HFFc6 (cell line): ENCODE measurements at regions not wholly inside any gene's neighbourhood (a gene's known extent, or its start where the extent isn't known, plus 50 kb on each side); places are given as distances from the start of the nearest gene placed in this dataset.

Experiments used
- DNase-seq: peaks from one replicate; pipeline ENCODE4 v3.0.0-alpha.2; 2018
- H3K27ac Mint-ChIP-seq: 2 replicates; pipeline ENCODE4 v1.8.0; 2020; ENCODE audit warnings: mild to moderate bottlenecking, mixed read lengths
- H3K27me3 Mint-ChIP-seq: 2 replicates; pipeline ENCODE4 v1.8.0; 2021; ENCODE audit warnings: mild to moderate bottlenecking, moderate library complexity, mixed read lengths; ENCODE audit not compliant: insufficient read depth
- H3K36me3 Mint-ChIP-seq: 2 replicates; pipeline ENCODE4 v1.8.0; 2021; ENCODE audit warnings: low read depth, mixed read lengths
- H3K4me1 Mint-ChIP-seq: 2 replicates; pipeline ENCODE4 v1.8.0; 2020; ENCODE audit warnings: low read depth, mixed read lengths
- H3K4me3 Mint-ChIP-seq: 2 replicates; pipeline ENCODE4 v1.8.0; 2020; ENCODE audit warnings: mild to moderate bottlenecking, moderate library complexity, mixed read lengths
- H3K9me3 Mint-ChIP-seq: 2 replicates; pipeline ENCODE4 v1.8.0; 2020; ENCODE audit warnings: mild to moderate bottlenecking, mixed read lengths
- TF ChIP-seq, protein P1 (sequence below): fragments of 200-600 bp; sonication (generic); IDR thresholded peaks from 2 replicates; pipeline ENCODE4 v1.5.0; 2021; ENCODE audit warnings: antibody characterized with exemption, mild to moderate bottlenecking

DNA sequence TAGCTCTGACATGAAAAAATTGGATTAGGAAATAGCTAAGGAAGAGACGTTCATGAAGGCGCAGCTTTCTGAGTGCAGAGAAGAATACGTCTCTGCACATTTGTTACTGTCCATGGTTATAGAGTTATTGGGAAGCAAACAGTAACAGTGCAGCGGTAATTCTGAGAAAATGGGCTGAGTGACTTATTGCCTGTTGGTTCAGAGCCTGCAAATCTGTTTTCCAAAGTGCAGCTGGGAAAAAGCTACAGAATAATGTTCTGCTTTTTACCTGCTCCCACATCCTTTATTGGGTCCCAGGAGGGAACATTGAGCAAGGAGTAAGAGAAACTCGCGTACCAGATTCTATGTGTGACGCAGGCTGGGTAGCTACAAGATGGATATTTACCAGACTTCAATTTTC is 160.2 kb downstream of the BTBD3 start:
- no peak for DNase-seq
- peaks cover 5% of the 10 kb centered on the region for H3K9me3 Mint-ChIP-seq
- H3K36me3 Mint-ChIP-seq = no peaks in the 10 kb centered on the region
- no peak overlapping the region for H3K4me3 Mint-ChIP-seq
- no peaks in the 10 kb centered on the region for H3K27me3 Mint-ChIP-seq
- no peak overlapping the region for H3K27ac Mint-ChIP-seq
- TF ChIP-seq, protein P1, sequence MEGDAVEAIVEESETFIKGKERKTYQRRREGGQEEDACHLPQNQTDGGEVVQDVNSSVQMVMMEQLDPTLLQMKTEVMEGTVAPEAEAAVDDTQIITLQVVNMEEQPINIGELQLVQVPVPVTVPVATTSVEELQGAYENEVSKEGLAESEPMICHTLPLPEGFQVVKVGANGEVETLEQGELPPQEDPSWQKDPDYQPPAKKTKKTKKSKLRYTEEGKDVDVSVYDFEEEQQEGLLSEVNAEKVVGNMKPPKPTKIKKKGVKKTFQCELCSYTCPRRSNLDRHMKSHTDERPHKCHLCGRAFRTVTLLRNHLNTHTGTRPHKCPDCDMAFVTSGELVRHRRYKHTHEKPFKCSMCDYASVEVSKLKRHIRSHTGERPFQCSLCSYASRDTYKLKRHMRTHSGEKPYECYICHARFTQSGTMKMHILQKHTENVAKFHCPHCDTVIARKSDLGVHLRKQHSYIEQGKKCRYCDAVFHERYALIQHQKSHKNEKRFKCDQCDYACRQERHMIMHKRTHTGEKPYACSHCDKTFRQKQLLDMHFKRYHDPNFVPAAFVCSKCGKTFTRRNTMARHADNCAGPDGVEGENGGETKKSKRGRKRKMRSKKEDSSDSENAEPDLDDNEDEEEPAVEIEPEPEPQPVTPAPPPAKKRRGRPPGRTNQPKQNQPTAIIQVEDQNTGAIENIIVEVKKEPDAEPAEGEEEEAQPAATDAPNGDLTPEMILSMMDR = no peak
- H3K4me1 Mint-ChIP-seq = no peaks in the 10 kb centered on the region

DNA sequence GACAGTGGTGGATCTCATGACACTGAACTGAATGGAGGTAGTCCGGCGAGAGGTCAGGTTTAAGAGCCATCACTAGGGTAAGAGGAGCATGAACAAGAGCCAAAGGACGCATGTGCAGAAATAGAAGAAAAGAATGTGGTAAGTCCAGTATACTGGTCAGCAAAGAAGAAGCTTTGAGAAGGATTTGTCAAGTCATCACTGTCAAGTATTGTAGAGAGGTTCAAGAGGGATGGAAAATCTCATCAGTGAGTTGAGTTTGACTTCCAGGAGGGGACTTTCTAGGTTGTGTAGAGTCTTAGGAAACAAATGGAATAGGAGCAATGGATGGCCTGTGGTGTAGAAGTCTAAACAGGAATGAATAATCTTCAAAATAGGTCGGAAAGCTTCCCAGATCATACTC is 161.8 kb downstream of the BTBD3 start:
- Mint-ChIP-seq H3K27me3 (no peaks in the 10 kb centered on the region), H3K4me1 (no peaks in the 10 kb centered on the region), H3K4me3 (no peak overlapping the region), H3K27ac (no peak overlapping the region), H3K36me3 (no peaks in the 10 kb centered on the region), H3K9me3 (peaks cover 7% of the 10 kb centered on the region)
- TF ChIP-seq, protein P1 = no peak
- DNase-seq = no peak

DNA sequence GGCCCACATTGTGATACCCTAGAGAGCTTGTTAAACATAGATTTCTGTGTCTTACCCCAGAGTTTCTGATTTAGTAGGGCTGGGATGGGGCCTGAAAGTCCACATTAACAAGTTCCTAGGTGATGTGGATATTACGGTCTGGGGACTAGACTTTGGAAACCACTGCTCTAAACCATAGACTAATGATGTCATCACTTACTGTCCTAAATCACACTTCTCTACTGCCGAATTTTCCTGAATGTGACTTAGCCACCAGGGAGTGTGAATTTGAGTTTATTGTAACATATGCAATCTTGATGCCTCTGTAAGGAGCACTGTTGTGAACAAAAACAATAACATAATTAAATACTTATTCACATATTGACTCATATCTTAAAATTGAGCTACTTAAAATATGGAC is 165.6 kb downstream of the BTBD3 start:
- Mint-ChIP-seq H3K4me1 (no peaks in the 10 kb centered on the region), H3K36me3 (no peaks in the 10 kb centered on the region), H3K9me3 (peaks cover 12% of the 10 kb centered on the region), H3K4me3 (no peak overlapping the region), H3K27ac (no peak overlapping the region), H3K27me3 (peaks cover 2% of the 10 kb centered on the region; the same call in 1 of the 2 replicates)
- TF ChIP-seq, protein P1 = no peak
- DNase-seq = no peak

DNA sequence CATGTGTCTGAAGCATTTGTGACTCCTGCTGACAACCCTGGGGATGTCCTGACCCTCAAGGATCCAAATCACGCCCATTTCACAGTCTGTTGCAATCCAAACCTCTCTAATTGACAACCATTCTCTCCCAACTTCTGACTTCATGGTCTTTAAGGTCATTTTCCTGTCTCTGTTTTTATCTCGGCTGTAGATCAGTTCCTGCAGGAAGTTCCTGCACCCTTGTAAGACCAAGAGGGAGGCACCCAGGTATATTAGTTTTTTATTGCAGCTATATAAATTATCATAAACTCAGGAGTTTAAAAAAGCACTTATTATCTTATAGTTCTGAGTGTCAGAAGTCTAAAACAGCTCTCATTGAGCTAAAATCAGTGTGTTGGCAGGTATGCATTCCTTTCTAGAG is 166.8 kb downstream of the BTBD3 start:
- Mint-ChIP-seq H3K4me1 (no peaks in the 10 kb centered on the region), H3K4me3 (no peak overlapping the region), H3K36me3 (no peaks in the 10 kb centered on the region), H3K9me3 (peaks cover 13% of the 10 kb centered on the region), H3K27me3 (peaks cover 2% of the 10 kb centered on the region), H3K27ac (no peak overlapping the region)
- DNase-seq = no peak
- TF ChIP-seq, protein P1 = no peak

DNA sequence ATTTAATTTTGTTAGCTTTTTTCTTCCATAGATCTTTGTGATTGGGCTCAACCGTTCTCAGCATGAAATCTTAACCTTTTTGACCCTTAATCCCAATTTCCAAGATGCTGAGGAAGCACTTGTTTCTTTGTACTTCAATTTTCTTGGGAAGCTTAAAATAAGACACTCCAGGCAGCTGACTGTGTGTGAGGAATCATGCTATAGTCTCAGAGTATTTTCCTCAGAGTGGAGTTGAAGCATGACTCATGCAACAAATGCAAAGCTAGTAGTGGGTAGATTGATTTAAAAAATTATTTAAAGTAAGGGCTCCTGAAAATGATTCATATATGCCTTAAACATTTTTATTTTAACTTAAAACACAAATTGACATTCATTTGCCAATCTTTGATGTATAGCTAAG is 168.7 kb downstream of the BTBD3 start:
- DNase-seq = no peak
- Mint-ChIP-seq H3K9me3 (peaks cover 13% of the 10 kb centered on the region), H3K27me3 (peaks cover 2% of the 10 kb centered on the region), H3K4me1 (no peaks in the 10 kb centered on the region), H3K27ac (no peak overlapping the region), H3K4me3 (no peak overlapping the region), H3K36me3 (no peaks in the 10 kb centered on the region)
- TF ChIP-seq, protein P1 = no peak

DNA sequence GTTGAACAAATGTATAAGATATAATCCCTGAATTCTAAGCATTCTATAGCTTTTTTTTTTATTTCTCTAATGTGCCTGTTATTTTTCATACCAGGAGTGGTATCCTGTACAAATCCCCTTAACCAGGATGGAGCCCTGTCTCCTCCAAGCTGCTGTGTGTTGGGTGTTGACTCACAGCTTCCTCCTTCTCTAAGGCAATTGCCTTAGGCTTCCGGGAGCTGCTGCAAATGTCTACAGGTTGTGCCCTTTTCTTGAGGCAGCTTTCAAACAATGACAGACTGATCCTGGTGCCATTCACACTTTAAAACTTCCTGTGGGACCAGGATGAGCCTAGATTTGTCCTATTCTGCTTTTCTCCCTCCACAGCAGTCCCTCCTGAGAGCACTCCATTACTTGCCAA is 173.2 kb downstream of the BTBD3 start:
- no peaks in the 10 kb centered on the region for H3K36me3 Mint-ChIP-seq
- no peaks in the 10 kb centered on the region for H3K4me1 Mint-ChIP-seq
- no peak overlapping the region for H3K27ac Mint-ChIP-seq
- no peak overlapping the region for H3K4me3 Mint-ChIP-seq
- no peak for DNase-seq
- peaks cover 14% of the 10 kb centered on the region for H3K9me3 Mint-ChIP-seq
- no peaks in the 10 kb centered on the region; the same call in 1 of the 2 replicates for H3K27me3 Mint-ChIP-seq
- TF ChIP-seq, protein P1 = no peak
